Keratinocyte (primary cell): ENCODE measurements at regions not wholly inside any gene's neighbourhood (a gene's known extent, or its start where the extent isn't known, plus 50 kb on each side); places are given as distances from the start of the nearest gene placed in this dataset.
"Not testable (repeated sequence)": the region's sequence is repeated elsewhere in the genome, so short reads cannot be mapped to it uniquely, and the experiment has no call there.

Experiments
- DNase-seq: peaks from one replicate; pipeline ENCODE4 v3.0.0-alpha.2; 2011; ENCODE audit warnings: low read depth, missing footprints, low spot score
- FAIRE-seq: peaks from 2 replicates; lab custom pipeline; 2011; peaks lifted over from hg19 to GRCh38; lab: Jason Lieb, UNC
- H2AFZ ChIP-seq: 2 replicates; pipeline ENCODE4 v1.6.0; 2012; ENCODE audit warnings: low read length, control low read depth, inconsistent platforms; ENCODE audit not compliant: control insufficient read depth
- H3K27ac ChIP-seq: 2 replicates; pipeline ENCODE4 v1.5.1; 2011; ENCODE audit warnings: low read length; ENCODE audit not compliant: control insufficient read depth, insufficient read depth
- H3K27me3 ChIP-seq: 3 replicates; pipeline ENCODE4 v1.6.0; 2011; ENCODE audit warnings: low read length; ENCODE audit not compliant: control insufficient read depth, insufficient read depth; ENCODE audit errors: extremely low read depth
- H3K36me3 ChIP-seq, 2 experiments: 2 replicates in 1 of 2; 3 replicates in 1 of 2; pipeline ENCODE4 v1.5.1; 2011; ENCODE audit warnings: low read length in 2 of 2, mild to moderate bottlenecking in 1 of 2; ENCODE audit not compliant: control insufficient read depth in 2 of 2, insufficient read depth in 2 of 2; ENCODE audit errors: extremely low read depth in 1 of 2
- H3K4me1 ChIP-seq: 3 replicates; pipeline ENCODE4 v1.5.1; 2011; ENCODE audit warnings: low read length; ENCODE audit not compliant: control insufficient read depth, insufficient read depth; ENCODE audit errors: extremely low read depth
- H3K4me2 ChIP-seq: 3 replicates; pipeline ENCODE4 v1.6.0; 2011; ENCODE audit warnings: low read depth, low read length; ENCODE audit not compliant: control insufficient read depth, insufficient read depth; ENCODE audit errors: extremely low read depth
- H3K4me3 ChIP-seq, 3 experiments: fragments of 200-600 bp in 1 of 3; sonication (generic) in 1 of 3; 2 replicates in 2 of 3; 3 replicates in 1 of 3; pipeline ENCODE4 v1.5.1; 2011 to 2016; ENCODE audit warnings: low read length in 3 of 3, mild to moderate bottlenecking in 3 of 3, control low read depth in 2 of 3, inconsistent platforms in 1 of 3, low read depth in 1 of 3, mixed read lengths in 1 of 3, mixed run types in 1 of 3, moderate library complexity in 1 of 3; ENCODE audit not compliant: control insufficient read depth in 2 of 3, insufficient read depth in 2 of 3; ENCODE audit errors: extremely low read depth in 1 of 3
- H3K79me2 ChIP-seq: 2 replicates; pipeline ENCODE4 v1.6.0; 2012; ENCODE audit warnings: low read length; ENCODE audit not compliant: control insufficient read depth, insufficient read depth
- H3K9ac ChIP-seq: 3 replicates; pipeline ENCODE4 v1.6.0; 2011; ENCODE audit warnings: low read length; ENCODE audit not compliant: control insufficient read depth, insufficient read depth; ENCODE audit errors: extremely low read depth
- H3K9me1 ChIP-seq: 3 replicates; pipeline ENCODE4 v1.6.0; 2011; ENCODE audit warnings: low read length; ENCODE audit not compliant: control insufficient read depth, insufficient read depth; ENCODE audit errors: extremely low read depth
- H3K9me3 ChIP-seq: 2 replicates; pipeline ENCODE4 v1.5.1; 2012; ENCODE audit warnings: low read depth, low read length; ENCODE audit not compliant: control insufficient read depth
- H4K20me1 ChIP-seq: 3 replicates; pipeline ENCODE4 v1.6.0; 2011; ENCODE audit warnings: low read length; ENCODE audit not compliant: control insufficient read depth, insufficient read depth; ENCODE audit errors: extremely low read depth
- EZH2 ChIP-seq: IDR thresholded peaks from one replicate; pipeline ENCODE4 v1.6.1; 2012; ENCODE audit warnings: inconsistent platforms, mild to moderate bottlenecking, low read length, moderate library complexity
- dilution Hi-C: fragments of 300-500 bp; cut with MboI; formaldehyde crosslinking; loops from one replicate; pipeline ENCODE4 v1.7.0; 2020; ENCODE audit warnings: low sequenced_read_pairs; ENCODE audit not compliant: extremely low pct_ligation_motif_present
- TF ChIP-seq, protein P1 (sequence below), 3 experiments: IDR thresholded peaks in 1 of 3; conservative IDR thresholded peaks in 1 of 3; optimal IDR thresholded peaks in 1 of 3; 2 replicates in 2 of 3; 3 replicates in 1 of 3; pipeline versions ENCODE3 to v1.5.1; 2011; ENCODE audit warnings: low read length in 3 of 3, mild to moderate bottlenecking in 3 of 3, moderate library complexity in 2 of 3, control low read depth in 1 of 3, inconsistent platforms in 1 of 3; ENCODE audit not compliant: insufficient read depth in 2 of 3; ENCODE audit errors: extremely low read depth in 1 of 3

DNA sequence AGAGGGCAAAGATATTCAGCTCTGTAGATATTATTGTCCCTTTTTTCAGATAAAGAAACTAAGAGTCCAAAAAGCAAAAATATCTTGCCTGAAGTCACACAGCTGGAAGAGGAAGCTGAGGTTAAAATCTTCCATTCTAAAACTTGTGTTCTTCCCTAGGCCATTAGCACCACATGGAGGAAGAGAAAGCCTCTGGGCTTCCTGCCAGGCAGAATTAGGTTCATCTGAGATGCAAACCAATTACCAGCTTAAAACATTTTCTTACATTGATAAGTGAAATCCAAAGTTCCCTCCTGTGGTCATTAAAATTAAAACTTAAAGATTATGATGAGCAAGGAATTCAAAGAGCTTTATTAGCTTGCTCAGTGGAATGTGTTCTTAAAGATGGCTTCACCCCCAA lies 235.3 kb upstream of the SETMAR start:
- Histone ChIP-seq H3K79me2 (no peaks in the 10 kb centered on the region), H3K36me3 (no peaks in the 10 kb centered on the region), H3K9me1 (no peaks in the 10 kb centered on the region), H4K20me1 (no peaks in the 10 kb centered on the region), H3K4me1 (no peaks in the 10 kb centered on the region), H3K9me3 (no peaks in the 10 kb centered on the region), H3K9ac (no peak overlapping the region), H3K27me3 (no peaks in the 10 kb centered on the region), H3K27ac (no peak overlapping the region), H2AFZ (no peak overlapping the region), H3K4me3 (no peak overlapping the region), H3K4me2 (no peak overlapping the region)
- no peak for FAIRE-seq
- dilution Hi-C loops: no loop called here
- TF ChIP-seq EZH2: no peak
- no peak for DNase-seq

DNA sequence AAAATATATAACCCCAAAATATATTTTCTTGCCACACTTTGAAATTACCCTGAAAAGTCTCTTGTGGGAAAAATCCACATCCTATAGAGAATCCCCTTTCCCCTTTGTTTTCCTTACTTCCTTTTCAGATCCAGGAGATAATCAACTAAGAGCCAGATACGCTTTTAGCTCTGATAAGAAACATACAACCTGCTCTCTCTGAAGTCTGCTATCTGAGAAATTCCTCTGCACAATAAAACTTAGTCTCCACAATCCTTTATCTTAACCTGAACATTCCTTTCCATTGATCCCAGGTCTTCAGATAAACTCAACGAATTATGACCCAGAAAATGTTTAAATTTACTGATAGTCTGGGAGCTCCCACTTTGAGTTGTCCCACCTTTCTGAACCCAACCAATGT lies 233.4 kb upstream of the SETMAR start:
- TF ChIP-seq EZH2: no peak
- TF ChIP-seq, protein P1, sequence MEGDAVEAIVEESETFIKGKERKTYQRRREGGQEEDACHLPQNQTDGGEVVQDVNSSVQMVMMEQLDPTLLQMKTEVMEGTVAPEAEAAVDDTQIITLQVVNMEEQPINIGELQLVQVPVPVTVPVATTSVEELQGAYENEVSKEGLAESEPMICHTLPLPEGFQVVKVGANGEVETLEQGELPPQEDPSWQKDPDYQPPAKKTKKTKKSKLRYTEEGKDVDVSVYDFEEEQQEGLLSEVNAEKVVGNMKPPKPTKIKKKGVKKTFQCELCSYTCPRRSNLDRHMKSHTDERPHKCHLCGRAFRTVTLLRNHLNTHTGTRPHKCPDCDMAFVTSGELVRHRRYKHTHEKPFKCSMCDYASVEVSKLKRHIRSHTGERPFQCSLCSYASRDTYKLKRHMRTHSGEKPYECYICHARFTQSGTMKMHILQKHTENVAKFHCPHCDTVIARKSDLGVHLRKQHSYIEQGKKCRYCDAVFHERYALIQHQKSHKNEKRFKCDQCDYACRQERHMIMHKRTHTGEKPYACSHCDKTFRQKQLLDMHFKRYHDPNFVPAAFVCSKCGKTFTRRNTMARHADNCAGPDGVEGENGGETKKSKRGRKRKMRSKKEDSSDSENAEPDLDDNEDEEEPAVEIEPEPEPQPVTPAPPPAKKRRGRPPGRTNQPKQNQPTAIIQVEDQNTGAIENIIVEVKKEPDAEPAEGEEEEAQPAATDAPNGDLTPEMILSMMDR (optimal IDR thresholded peaks at IDR 0.05 in 1 of 3, IDR thresholded peaks at IDR 0.05 in 1 of 3, conservative IDR thresholded peaks at IDR 0.05 in 1 of 3; ENCODE audit: extremely low read depth in 1 of 3, insufficient read depth in 2 of 3, low read length in 3 of 3): no peak
- DNase-seq (no peak), FAIRE-seq (no peak)

DNA sequence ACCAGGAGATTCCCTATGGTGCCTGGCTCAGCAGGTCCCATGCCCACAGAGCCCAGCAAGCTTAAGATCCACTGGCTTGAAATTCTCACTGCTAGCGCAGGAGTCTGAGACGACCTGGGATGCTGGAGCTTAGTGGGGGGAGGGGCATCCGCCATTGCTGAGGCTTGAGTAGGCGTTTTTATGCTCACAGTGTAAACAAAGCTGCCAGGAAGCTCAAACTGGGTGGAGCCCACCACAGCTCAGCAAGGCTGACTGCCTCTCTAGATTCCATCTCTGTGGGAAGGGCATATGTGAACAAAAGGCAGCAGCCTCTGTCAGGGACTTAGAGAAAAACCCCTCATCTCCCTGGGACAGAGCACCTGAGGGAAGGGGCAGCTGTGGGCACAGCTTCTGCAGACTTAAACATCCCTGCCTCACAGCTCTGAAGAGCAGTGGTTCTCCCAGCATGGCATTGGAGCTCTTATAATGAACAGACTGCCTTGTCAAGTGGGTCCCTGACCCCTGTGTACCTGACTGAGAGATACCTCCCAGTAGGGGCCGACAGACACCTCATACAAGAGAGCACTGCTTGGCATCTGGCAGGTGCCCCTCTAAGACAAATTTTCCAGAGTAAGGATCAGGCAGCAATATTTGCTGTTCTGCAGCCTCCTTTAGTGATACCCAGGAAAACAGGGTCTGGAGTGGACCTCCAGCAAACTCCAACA lies 231.5 kb upstream of the SETMAR start:
- no peak overlapping the region for H3K9ac ChIP-seq
- no peaks in the 10 kb centered on the region for H3K4me1 ChIP-seq
- H3K36me3 ChIP-seq: no peaks in the 10 kb centered on the region
- FAIRE-seq (no peak), DNase-seq (no peak)
- dilution Hi-C loops: no loop called here
- H3K4me3 ChIP-seq: no peak overlapping the region
- no peaks in the 10 kb centered on the region for H3K9me1 ChIP-seq
- H4K20me1 ChIP-seq: no peaks in the 10 kb centered on the region
- H3K4me2 ChIP-seq: no peak overlapping the region
- TF ChIP-seq, protein P1 (optimal IDR thresholded peaks at IDR 0.05 in 1 of 3, IDR thresholded peaks at IDR 0.05 in 1 of 3, conservative IDR thresholded peaks at IDR 0.05 in 1 of 3; ENCODE audit: extremely low read depth in 1 of 3, insufficient read depth in 2 of 3, low read length in 3 of 3): no peak
- TF ChIP-seq EZH2: no peak
- H3K79me2 ChIP-seq: no peaks in the 10 kb centered on the region
- H3K27ac ChIP-seq: no peak overlapping the region
- H2AFZ ChIP-seq: no peak overlapping the region
- no peaks in the 10 kb centered on the region for H3K27me3 ChIP-seq
- no peaks in the 10 kb centered on the region for H3K9me3 ChIP-seq

More for the DNA sequence above, 233.4 kb upstream of the SETMAR start:
- dilution Hi-C loops: no loop called here
- Histone ChIP-seq H3K79me2 (no peaks in the 10 kb centered on the region), H3K9me3 (no peaks in the 10 kb centered on the region), H2AFZ (no peak overlapping the region), H3K9me1 (no peaks in the 10 kb centered on the region), H4K20me1 (no peaks in the 10 kb centered on the region), H3K27ac (no peak overlapping the region), H3K4me3 (no peak overlapping the region), H3K27me3 (no peaks in the 10 kb centered on the region), H3K4me1 (no peaks in the 10 kb centered on the region), H3K36me3 (no peaks in the 10 kb centered on the region), H3K4me2 (no peak overlapping the region), H3K9ac (no peak overlapping the region)

DNA sequence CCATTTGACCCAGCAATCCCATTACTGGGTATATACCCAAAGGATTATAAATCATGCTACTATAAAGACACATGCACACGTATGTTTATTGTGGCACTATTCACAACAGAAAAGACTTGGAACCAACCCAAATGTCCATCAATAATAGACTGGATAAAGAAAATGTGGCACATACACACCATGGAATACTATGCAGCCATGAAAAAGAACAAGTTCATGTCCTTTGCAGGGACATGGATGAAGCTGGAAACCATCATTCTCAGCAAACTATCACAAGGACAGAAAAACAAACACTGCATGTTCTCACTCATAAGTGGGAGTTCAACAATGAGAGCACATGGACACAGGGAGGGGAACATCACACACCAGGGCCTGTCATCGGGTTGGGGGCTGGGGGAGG lies 225.9 kb upstream of the SETMAR start:
- FAIRE-seq, H3K4me1 ChIP-seq, dilution Hi-C loops, DNase-seq, H4K20me1 ChIP-seq, H3K36me3 ChIP-seq, H3K79me2 ChIP-seq, H3K9ac ChIP-seq, H3K27me3 ChIP-seq, H3K27ac ChIP-seq, H3K9me1 ChIP-seq, H3K9me3 ChIP-seq, H3K4me2 ChIP-seq, H2AFZ ChIP-seq, H3K4me3 ChIP-seq: not testable (repeated sequence)
